Cardiac septum (tissue), 1 donor: ENCODE measurements at regions not wholly inside any gene's neighbourhood (a gene's known extent, or its start where the extent isn't known, plus 50 kb on each side); places are given as distances from the start of the nearest gene placed in this dataset.

Experiments used
- DNase-seq: peaks from one replicate; pipeline ENCODE4 v3.0.0-alpha.2; 2020; ENCODE audit warnings: low spot score
- intact Hi-C: fragments of 100-400 bp; cut with DNase I; formaldehyde crosslinking; loops from one replicate; pipeline ENCODE4 v1.14.0; 2022
- donor health status: DM: no; HTN: no; CAD: no.

- no peak for DNase-seq
- intact Hi-C loops: no loop called here
Observed at GRCh38 chr16:51440131-51440889, 289.2 kb upstream of the SALL1 start.

DNA sequence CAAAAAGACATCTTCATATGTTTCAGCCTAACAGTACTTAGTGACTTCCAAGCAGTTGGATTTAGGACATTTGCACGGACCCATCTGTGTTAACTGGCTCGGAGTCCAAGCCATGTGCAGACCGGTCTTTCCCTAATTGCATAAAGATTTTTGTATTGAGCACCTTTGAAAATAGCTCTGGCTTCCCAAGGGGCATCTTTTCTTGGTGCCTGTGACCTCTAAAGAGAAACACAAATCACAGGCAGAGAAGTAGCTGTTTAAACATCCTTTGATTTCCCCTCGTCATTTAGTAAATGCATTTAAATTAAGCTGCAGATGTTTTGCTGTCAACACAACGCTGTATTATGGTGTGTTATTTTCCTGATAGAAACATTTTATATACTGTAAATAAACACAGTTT is 288.2 kb upstream of the SALL1 start:
- intact Hi-C loops: no loop called here
- no peak for DNase-seq

DNA sequence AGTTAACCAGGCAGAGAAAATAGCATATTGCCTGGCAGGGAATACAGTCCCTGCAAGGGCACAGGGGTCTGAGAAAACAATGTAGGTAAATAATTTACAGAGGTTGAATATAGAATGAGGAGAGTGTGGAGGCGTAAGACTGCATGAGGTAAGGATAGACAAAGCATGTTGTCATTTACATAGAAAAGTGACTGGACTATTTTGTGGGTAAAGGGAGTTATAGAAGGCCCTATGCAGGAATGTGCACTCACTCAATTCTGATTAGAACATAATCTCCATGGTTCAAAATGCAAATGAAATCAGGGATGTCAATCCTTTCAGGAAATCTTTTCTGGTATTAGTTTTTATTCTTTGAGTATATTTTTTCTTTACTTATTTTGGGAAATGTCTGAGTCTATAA is 285.7 kb upstream of the SALL1 start:
- intact Hi-C loops: no loop called here
- no peak for DNase-seq

DNA sequence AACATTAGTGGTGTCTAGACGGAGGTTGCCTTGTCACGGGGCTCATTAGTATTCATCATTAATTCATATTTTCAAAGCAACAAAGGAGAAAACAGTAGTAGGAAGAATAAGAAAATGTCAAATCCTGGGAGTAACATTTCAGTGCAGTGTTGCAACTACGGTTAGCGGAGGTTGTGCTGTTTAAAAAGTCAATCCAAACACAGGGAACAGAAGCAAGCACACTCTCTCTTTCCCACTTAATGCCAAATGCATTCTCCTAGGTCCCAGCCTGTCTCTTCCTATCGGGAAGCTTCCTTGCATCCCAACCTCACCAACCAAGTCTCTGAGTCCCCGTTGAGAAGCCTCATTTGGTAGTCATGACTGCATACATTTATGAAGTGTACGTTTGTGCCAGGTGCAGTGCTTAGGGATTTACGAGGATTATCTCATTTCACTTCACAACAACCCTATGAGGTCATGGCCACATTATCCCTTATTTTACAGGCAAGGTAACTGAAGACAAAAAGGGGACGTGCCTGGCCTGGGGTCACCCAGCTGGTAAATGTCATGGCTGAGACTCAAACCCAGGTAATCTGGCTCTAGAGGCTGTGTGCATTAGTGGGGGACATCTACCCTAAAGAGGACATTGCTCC is 283.6 kb upstream of the SALL1 start:
- DNase-seq: no peak
- intact Hi-C loops: no loop called here

DNA sequence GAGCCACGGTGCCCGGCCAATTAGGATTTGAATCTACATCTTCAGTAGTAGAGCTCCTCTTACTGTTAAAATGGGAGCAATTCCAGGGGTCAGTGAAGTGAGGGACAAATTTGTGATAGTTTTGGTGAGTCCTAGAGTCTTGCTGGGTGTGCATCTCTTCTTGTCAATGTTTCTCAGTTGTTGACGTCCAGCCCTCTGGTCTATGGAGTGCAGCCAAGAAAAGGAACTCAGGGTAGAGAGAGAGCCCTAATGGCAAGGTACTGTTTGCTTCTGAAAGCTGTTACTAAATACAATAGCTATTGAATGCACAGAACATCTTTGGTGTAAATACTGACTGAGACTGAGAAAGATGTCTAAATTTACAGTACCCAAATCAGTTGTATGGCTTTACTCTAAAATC is 282.5 kb upstream of the SALL1 start:
- intact Hi-C loops: no loop called here
- DNase-seq: no peak

GRCh38 chr16:51431517-51432241 is 280.6 kb upstream of the SALL1 start:
- intact Hi-C loops: no loop called here
- no peak for DNase-seq

DNA sequence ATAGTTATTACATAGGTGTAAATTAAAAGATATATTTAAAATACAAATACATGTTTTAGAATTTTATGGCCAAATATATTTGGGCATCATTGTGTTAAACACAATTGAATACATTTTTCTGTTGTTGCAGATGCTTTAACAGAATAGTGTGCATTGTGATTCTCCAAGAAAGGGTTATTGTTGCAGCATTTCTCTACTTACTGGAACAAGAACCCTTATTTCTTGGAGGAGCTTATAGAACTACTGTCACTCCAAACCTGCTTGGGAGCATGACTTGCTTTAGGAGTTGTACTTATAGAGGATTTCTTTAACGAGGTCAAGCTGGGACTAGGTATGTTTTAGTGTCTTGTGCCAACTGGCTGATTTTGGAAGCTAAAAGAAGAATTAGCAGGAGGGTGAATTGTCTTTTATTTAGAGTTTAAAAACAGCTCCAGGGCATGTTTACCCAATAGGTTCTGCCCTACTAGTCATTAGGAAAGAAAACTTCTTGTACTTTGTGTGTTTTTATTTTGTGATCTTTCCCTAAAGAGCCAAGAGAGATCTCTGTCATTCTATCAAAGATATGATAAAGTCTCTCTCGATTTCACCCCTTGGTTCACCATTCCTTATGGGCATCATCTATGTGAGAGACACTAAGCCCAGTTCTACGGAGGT is 279.8 kb upstream of the SALL1 start:
- no peak for DNase-seq
- intact Hi-C loops: no loop called here

DNA sequence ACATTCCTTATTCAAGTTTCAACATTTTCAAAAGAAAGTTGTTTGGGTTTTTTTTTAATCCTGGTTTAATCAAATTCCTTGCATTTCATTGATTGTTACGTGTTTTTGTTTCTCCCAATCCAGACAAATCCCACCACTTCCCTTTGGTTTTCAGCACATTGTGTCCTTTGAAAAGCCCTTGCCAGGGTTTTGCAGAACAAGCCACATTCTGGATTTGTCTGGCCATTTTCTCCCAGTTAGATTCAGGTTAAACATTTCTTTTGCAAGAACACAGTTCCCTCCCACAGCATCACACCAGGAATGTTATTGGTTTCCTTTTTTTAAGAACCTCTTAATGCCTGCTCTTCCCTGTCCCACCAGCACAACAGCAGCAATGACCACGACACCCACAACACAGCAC is 278.0 kb upstream of the SALL1 start:
- DNase-seq: no peak
- intact Hi-C loops: no loop called here

DNA sequence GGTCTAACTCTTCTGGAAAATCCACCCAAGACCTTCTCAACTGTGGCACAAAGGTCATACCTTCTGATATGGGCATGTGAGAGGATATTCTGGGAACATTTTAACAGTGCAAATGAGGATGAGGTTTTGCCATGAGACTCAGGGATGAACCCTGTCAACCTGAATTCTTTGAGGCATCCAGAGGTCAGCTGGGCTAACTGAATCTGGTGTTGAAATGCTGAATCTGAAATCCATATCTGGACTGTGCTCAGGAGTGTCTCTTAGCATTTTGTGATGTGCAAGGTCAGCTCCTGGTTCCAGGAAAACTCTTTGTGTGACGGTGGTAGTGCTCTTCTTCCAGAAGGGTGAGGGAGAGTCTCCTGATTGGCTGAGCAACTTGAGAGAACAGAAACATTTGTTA is 276.0 kb upstream of the SALL1 start:
- no peak for DNase-seq
- intact Hi-C loops: no loop called here

GRCh38 chr16:51426276-51426675 is 275.2 kb upstream of the SALL1 start:
- DNase-seq: no peak
- intact Hi-C loops: no loop called here

- no peak for DNase-seq
- intact Hi-C loops: no loop called here
Observed at GRCh38 chr16:51420247-51420646, 269.2 kb upstream of the SALL1 start.

DNA sequence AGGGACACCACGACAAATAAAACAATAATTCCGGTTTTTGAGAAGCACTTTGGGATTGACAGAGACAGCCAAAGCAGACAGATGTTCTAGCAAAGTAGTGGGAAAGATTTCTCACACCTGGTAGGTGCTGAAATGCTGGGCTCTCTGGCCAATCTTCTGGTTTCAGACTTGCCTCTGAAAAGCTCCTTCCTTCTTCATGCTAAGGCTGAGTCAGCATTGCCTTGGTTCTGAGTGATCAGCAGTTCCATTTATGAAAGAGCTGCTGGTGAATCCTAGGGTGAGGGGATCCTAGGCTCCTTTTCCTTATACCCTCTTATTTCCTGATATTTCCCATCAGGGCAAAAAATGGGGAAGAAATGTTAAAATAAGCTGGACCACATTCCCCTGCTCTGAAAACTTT is 268.7 kb upstream of the SALL1 start:
- DNase-seq: no peak
- intact Hi-C loops: no loop called here

GRCh38 chr16:51418258-51418657 is 267.2 kb upstream of the SALL1 start:
- intact Hi-C loops: no loop called here
- DNase-seq: no peak

- intact Hi-C loops: no loop called here
Observed at GRCh38 chr16:51416926-51417325, 265.9 kb upstream of the SALL1 start.

DNA sequence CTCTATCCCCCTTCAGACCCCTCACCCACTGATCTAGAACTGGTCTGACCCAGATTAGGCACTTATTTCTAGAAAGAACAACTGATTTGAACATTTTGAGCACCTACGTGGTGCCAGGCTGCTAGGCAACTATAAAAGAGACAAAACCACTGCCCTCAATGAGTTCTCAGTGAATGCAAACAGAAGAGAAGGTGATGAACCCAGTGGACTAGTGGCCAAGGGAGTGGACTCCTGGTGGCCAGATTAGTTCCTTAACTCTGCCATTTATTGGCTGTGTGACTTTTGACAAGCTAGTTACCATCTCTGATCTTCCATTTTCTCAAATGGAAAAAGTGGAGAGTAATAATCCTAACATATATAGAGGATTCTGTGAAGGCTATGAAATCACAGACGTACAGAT is 259.1 kb upstream of the SALL1 start:
- intact Hi-C loops: no loop called here
- no peak for DNase-seq

More at GRCh38 chr16:51416926-51417325, 265.9 kb upstream of the SALL1 start:
- DNase-seq: no peak

GRCh38 chr16:51409001-51409675 is 258.1 kb upstream of the SALL1 start:
- intact Hi-C loops: no loop called here

DNA sequence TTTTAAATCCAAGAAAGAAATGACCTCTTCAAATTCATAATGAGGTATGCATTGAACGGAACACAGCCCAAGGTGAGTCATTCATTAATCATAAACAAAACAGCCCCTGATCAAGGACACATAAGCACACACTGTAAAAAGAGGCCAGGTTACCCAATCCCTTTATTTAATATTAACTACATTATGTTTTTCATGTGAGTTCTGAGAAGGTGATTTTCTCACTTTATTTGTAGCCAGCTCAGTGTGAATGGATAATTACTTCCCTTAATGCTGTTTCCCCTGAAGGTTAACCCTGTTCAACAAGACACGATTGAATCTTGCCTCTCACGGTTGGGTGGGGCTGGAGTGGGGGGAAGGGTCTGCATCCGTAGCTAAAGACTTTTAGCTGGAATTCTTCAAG is 257.3 kb upstream of the SALL1 start:
- no peak for DNase-seq
- intact Hi-C loops: no loop called here

More at GRCh38 chr16:51409001-51409675, 258.1 kb upstream of the SALL1 start:
- no peak for DNase-seq

GRCh38 chr16:51407921-51408320 is 256.9 kb upstream of the SALL1 start:
- no peak for DNase-seq
- intact Hi-C loops: no loop called here

GRCh38 chr16:51407199-51407598 is 256.1 kb upstream of the SALL1 start:
- DNase-seq: no peak
- intact Hi-C loops: no loop called here

DNA sequence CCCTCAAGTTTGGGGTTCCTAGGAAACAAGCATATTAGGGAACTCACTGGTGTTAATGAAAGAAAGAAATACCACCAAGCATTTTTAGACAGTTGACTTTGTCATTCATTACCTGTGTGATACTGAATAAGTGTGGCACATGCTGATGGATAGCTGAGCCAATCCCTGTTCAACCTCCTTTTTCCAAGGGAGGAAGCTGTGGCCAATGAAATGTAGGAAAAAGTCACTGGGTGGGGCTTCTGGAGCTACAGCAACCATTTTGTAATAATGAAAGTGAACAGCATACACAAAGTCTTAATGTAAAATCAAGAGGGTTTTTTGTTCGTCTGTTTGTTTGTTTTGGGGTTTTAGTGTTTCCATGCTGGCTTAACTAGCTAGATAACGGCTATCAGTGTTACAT is 254.3 kb upstream of the SALL1 start:
- intact Hi-C loops: no loop called here
- DNase-seq: no peak
